ENCODE measurements at regions not wholly inside any gene's neighbourhood (a gene's known extent, or its start where the extent isn't known, plus 50 kb on each side); places are given as distances from the start of the nearest gene placed in this dataset.
"Not testable (repeated sequence)": the region's sequence is repeated elsewhere in the genome, so short reads cannot be mapped to it uniquely, and the experiment has no call there.

GRCh38 chr5:90338712-90339372 lies 70.7 kb downstream of the CETN3 start:
- DNase-seq: no peak

- DNase-seq: no peak
Observed at GRCh38 chr5:90337449-90338052, 72.0 kb downstream of the CETN3 start.

GRCh38 chr5:90336752-90337151 lies 72.8 kb downstream of the CETN3 start:
- no peak for DNase-seq

GRCh38 chr5:90334741-90335140 lies 74.8 kb downstream of the CETN3 start:
- no peak for DNase-seq

GRCh38 chr5:90329911-90330310 lies 79.6 kb downstream of the CETN3 start:
- no peak for DNase-seq

- DNase-seq: no peak
Observed at GRCh38 chr5:90326995-90327394, 82.6 kb downstream of the CETN3 start.

GRCh38 chr5:90325093-90325492 lies 84.5 kb downstream of the CETN3 start:
- no peak for DNase-seq

- not testable (repeated sequence) for DNase-seq
Observed at GRCh38 chr5:90320348-90320747, 89.2 kb downstream of the CETN3 start.

GRCh38 chr5:90312027-90312426 lies 97.5 kb downstream of the CETN3 start:
- no peak for DNase-seq

- DNase-seq: no peak
Observed at GRCh38 chr5:90311401-90311800, 98.2 kb downstream of the CETN3 start.

- DNase-seq: no peak
Observed at GRCh38 chr5:90308787-90309585, 100.6 kb downstream of the CETN3 start.

- no peak for DNase-seq
Observed at GRCh38 chr5:90307782-90308181, 101.8 kb downstream of the CETN3 start.

- DNase-seq: no peak
Observed at GRCh38 chr5:90307322-90307721, 102.2 kb downstream of the CETN3 start.

- no peak for DNase-seq
Observed at GRCh38 chr5:90306613-90307012, 102.9 kb downstream of the CETN3 start.

GRCh38 chr5:90305041-90305720 lies 104.4 kb downstream of the CETN3 start:
- DNase-seq: no peak

- DNase-seq: no peak
Observed at GRCh38 chr5:90301248-90301647, 108.3 kb downstream of the CETN3 start.

- DNase-seq: no peak
Observed at GRCh38 chr5:90297045-90297764, 112.4 kb downstream of the CETN3 start.

GRCh38 chr5:90294604-90295003 lies 115.0 kb downstream of the CETN3 start:
- no peak for DNase-seq

GRCh38 chr5:90293931-90294330 lies 115.6 kb downstream of the CETN3 start:
- no peak for DNase-seq

GRCh38 chr5:90290648-90291047 lies 118.9 kb downstream of the CETN3 start:
- DNase-seq: no peak

- DNase-seq: no peak
Observed at GRCh38 chr5:90289837-90290236, 119.7 kb downstream of the CETN3 start.

- no peak for DNase-seq
Observed at GRCh38 chr5:90287036-90287435, 122.5 kb downstream of the CETN3 start.

GRCh38 chr5:90285581-90285980 lies 124.0 kb downstream of the CETN3 start:
- DNase-seq: no peak
